ENCODE measurements at regions not wholly inside any gene's neighbourhood (a gene's known extent, or its start where the extent isn't known, plus 50 kb on each side); places are given as distances from the start of the nearest gene placed in this dataset.

DNA sequence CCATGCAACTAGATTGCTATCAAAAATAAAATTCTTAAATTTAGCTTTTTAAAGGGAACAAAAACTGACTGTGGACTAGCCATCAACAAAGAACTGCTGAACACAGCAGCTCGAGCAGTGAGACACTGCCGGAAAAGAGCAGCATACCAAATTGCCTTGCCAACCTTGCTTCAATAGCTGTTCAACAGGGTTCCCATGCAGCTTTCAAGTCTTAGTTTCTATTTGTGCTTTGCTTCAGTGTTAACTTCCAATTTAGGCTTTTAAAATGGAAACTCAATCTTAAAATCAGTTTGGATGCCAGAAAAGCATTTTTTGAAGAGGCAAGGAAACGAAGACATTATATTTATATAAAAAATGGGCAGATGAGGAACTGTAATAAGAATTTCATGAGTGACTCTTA lies 463.4 kb upstream of the MAGEB18 start:
- Mint-ChIP-seq H3K4me3 (no peak overlapping the region), H3K36me3 (ENCODE audit: low read depth) (no peaks in the 10 kb centered on the region), H3K9me3 (no peaks in the 10 kb centered on the region), H3K4me1 (ENCODE audit: low read depth) (no peaks in the 10 kb centered on the region), H3K27me3 (no peaks in the 10 kb centered on the region), H3K27ac (no peak overlapping the region)
- ATAC-seq (ENCODE audit: poor library complexity) = no peak
- POLR2A ChIA-PET = no interaction called here
- TF ChIP-seq, protein P1, sequence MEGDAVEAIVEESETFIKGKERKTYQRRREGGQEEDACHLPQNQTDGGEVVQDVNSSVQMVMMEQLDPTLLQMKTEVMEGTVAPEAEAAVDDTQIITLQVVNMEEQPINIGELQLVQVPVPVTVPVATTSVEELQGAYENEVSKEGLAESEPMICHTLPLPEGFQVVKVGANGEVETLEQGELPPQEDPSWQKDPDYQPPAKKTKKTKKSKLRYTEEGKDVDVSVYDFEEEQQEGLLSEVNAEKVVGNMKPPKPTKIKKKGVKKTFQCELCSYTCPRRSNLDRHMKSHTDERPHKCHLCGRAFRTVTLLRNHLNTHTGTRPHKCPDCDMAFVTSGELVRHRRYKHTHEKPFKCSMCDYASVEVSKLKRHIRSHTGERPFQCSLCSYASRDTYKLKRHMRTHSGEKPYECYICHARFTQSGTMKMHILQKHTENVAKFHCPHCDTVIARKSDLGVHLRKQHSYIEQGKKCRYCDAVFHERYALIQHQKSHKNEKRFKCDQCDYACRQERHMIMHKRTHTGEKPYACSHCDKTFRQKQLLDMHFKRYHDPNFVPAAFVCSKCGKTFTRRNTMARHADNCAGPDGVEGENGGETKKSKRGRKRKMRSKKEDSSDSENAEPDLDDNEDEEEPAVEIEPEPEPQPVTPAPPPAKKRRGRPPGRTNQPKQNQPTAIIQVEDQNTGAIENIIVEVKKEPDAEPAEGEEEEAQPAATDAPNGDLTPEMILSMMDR (IDR thresholded peaks at IDR 0.05) = no peak
- Histone ChIP-seq H3K9me3 (ENCODE audit: control insufficient read depth in 1 of 2, insufficient read depth in 1 of 2, low read length in 2 of 2) (no peaks in the 10 kb centered on the region), H3K36me3 (ENCODE audit: insufficient read depth, low read length) (no peaks in the 10 kb centered on the region), H3K27me3 (ENCODE audit: control insufficient read depth in 1 of 2, insufficient read depth in 2 of 2, low read length in 2 of 2) (no peaks in the 10 kb centered on the region), H3K4me3 (ENCODE audit: low read length) (no peak overlapping the region), H3K4me1 (ENCODE audit: insufficient read depth, low read length) (no peaks in the 10 kb centered on the region), H3K27ac (ENCODE audit: low read depth in 1 of 2, low read length in 2 of 2) (no peak overlapping the region)
- intact Hi-C loops (cut with DNase I, micrococcal nuclease) = no loop called here
- CTCF ChIA-PET = no interaction called here
- DNase-seq = no peak

GRCh38 chrX:25701876-25702275 lies 436.3 kb upstream of the MAGEB18 start:
- H3K27ac Mint-ChIP-seq = no peak overlapping the region
- Histone ChIP-seq H3K27ac (ENCODE audit: low read depth in 1 of 2, low read length in 2 of 2) (no peak overlapping the region), H3K27me3 (ENCODE audit: control insufficient read depth in 1 of 2, insufficient read depth in 2 of 2, low read length in 2 of 2) (no peaks in the 10 kb centered on the region), H3K9me3 (ENCODE audit: control insufficient read depth in 1 of 2, insufficient read depth in 1 of 2, low read length in 2 of 2) (no peaks in the 10 kb centered on the region), H3K4me3 (ENCODE audit: low read length) (no peak overlapping the region), H3K4me1 (ENCODE audit: insufficient read depth, low read length) (no peaks in the 10 kb centered on the region), H3K36me3 (ENCODE audit: insufficient read depth, low read length) (no peaks in the 10 kb centered on the region)
- no peaks in the 10 kb centered on the region for H3K4me1 Mint-ChIP-seq (ENCODE audit: low read depth)
- DNase-seq (no peak), ATAC-seq (ENCODE audit: poor library complexity) (no peak)
- CTCF ChIA-PET = no interaction called here
- no peaks in the 10 kb centered on the region for H3K9me3 Mint-ChIP-seq
- H3K36me3 Mint-ChIP-seq (ENCODE audit: low read depth) = no peaks in the 10 kb centered on the region
- intact Hi-C loops (cut with DNase I, micrococcal nuclease) = no loop called here
- TF ChIP-seq, protein P1 (IDR thresholded peaks at IDR 0.05) = no peak
- no peak overlapping the region for H3K4me3 Mint-ChIP-seq
- POLR2A ChIA-PET = no interaction called here
- H3K27me3 Mint-ChIP-seq = no peaks in the 10 kb centered on the region

DNA sequence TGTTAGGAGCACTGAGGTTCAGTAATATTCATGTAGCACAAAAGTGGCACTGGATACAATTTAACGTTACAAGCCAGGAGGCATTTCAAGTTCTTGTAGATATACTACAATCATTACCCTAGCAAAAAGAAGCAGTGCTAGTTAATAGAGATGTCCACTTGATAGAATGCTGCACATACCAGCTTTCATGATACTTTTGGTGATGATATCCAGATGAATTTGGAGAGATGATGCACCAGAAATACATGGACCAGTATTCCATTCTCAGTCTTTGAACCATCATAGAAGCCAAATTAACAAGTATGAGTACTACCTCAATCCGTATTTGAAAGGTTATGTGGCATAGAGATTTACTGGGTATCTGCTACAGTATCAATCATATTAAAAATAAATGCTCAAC lies 421.0 kb upstream of the MAGEB18 start:
- ChIA-PET POLR2A (no interaction called here), CTCF (no interaction called here)
- no peak for DNase-seq
- Histone ChIP-seq H3K4me1 (ENCODE audit: insufficient read depth, low read length) (no peaks in the 10 kb centered on the region), H3K9me3 (ENCODE audit: control insufficient read depth in 1 of 2, insufficient read depth in 1 of 2, low read length in 2 of 2) (no peaks in the 10 kb centered on the region), H3K36me3 (ENCODE audit: insufficient read depth, low read length) (no peaks in the 10 kb centered on the region), H3K27ac (ENCODE audit: low read depth in 1 of 2, low read length in 2 of 2) (no peak overlapping the region), H3K27me3 (ENCODE audit: control insufficient read depth in 1 of 2, insufficient read depth in 2 of 2, low read length in 2 of 2) (no peaks in the 10 kb centered on the region), H3K4me3 (ENCODE audit: low read length) (no peak overlapping the region)
- Mint-ChIP-seq H3K27ac (no peak overlapping the region), H3K4me3 (no peak overlapping the region), H3K9me3 (no peaks in the 10 kb centered on the region), H3K27me3 (no peaks in the 10 kb centered on the region), H3K36me3 (ENCODE audit: low read depth) (no peaks in the 10 kb centered on the region), H3K4me1 (ENCODE audit: low read depth) (no peaks in the 10 kb centered on the region)
- no peak for ATAC-seq (ENCODE audit: poor library complexity)
- TF ChIP-seq, protein P1 (IDR thresholded peaks at IDR 0.05) = no peak
- intact Hi-C loops (cut with DNase I, micrococcal nuclease) = no loop called here
